ENCODE measurements at regions not wholly inside any gene's neighbourhood (a gene's known extent, or its start where the extent isn't known, plus 50 kb on each side); places are given as distances from the start of the nearest gene placed in this dataset.
A peak's percentile ranks its signal among the peaks of the same experiment; 100 is the strongest.

DNA sequence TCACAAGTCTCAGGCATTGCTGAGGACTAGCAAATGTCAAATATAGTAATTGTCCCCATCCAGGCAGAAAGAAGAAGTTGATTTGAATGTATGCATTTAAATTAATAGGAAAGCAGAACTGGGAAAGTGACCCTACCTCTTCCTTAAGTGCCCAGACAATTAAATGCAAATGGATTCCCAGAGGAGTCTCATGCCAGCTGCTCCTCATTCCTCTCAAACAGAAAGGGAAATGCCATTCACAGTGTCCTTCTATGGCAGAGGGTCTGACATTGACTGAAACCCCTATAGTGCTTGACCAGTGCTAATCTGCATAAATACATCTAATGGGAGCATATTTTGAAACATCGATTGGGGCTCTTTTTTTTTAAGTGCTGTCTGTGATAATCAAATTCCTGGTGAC, 292.4 kb upstream of the SEL1L start:
- TF ChIP-seq, protein P1, sequence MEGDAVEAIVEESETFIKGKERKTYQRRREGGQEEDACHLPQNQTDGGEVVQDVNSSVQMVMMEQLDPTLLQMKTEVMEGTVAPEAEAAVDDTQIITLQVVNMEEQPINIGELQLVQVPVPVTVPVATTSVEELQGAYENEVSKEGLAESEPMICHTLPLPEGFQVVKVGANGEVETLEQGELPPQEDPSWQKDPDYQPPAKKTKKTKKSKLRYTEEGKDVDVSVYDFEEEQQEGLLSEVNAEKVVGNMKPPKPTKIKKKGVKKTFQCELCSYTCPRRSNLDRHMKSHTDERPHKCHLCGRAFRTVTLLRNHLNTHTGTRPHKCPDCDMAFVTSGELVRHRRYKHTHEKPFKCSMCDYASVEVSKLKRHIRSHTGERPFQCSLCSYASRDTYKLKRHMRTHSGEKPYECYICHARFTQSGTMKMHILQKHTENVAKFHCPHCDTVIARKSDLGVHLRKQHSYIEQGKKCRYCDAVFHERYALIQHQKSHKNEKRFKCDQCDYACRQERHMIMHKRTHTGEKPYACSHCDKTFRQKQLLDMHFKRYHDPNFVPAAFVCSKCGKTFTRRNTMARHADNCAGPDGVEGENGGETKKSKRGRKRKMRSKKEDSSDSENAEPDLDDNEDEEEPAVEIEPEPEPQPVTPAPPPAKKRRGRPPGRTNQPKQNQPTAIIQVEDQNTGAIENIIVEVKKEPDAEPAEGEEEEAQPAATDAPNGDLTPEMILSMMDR (IDR thresholded peaks at IDR 0.05): no peak
- TF ChIP-seq POLR2A (IDR thresholded peaks at IDR 0.05): no peak
- 55 to 85% (median 69%) methylated on average over 1 of the region's 1 CpG for WGBS, 4 donors
- Histone ChIP-seq H3K27me3 (no peaks in the 10 kb centered on the region), H3K36me3 (no peaks in the 10 kb centered on the region), H3K27ac (no peak overlapping the region), H3K4me1 (peaks cover 0 to 3% (median 0%) of the 10 kb centered on the region in 12 donors), H3K9me3 (peaks cover 0 to 13% (median 7%) of the 10 kb centered on the region in 12 donors), H3K4me3 (no peak overlapping the region)
- intact Hi-C loops (cut with DNase I): no loop called here
- ATAC-seq: no peak
- no peak for DNase-seq

DNA sequence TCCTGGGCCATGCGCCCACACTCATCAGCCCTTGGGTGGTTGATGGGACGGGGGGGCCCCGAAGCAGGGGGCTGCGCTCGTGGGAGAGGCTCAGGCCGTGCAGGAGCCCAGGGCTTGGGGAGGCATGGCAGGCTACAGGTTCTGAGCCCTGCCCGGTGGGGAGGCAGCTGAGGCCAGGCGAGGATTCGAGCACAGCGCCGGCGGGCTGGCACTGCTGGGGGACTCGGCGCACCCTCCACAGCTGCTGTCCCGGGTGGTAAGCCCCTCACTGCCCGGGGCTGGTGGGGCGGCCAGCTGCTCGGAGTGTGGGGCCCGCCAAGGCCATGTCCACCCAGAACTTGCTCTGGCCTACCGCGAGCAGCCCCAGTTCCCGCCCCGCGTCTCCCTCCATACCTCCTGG, 295.8 kb upstream of the SEL1L start:
- no peaks in the 10 kb centered on the region for H3K36me3 ChIP-seq
- intact Hi-C loops (cut with DNase I): no loop called here
- no peak overlapping the region for H3K4me3 ChIP-seq
- TF ChIP-seq, protein P1 (IDR thresholded peaks at IDR 0.05): no peak
- TF ChIP-seq POLR2A (IDR thresholded peaks at IDR 0.05): no peak
- H3K27me3 ChIP-seq: no peaks in the 10 kb centered on the region
- H3K4me1 ChIP-seq: peaks cover 0 to 4% (median 0%) of the 10 kb centered on the region in 12 donors
- H3K27ac ChIP-seq: no peak overlapping the region
- DNase-seq: peak in 1 of 5 donors; percentile 51
- 92 to 99% (median 94%) methylated on average over 9 to 24 of the region's 24 CpGs for WGBS, 4 donors
- no peak for ATAC-seq
- H3K9me3 ChIP-seq: no peaks in the 10 kb centered on the region

DNA sequence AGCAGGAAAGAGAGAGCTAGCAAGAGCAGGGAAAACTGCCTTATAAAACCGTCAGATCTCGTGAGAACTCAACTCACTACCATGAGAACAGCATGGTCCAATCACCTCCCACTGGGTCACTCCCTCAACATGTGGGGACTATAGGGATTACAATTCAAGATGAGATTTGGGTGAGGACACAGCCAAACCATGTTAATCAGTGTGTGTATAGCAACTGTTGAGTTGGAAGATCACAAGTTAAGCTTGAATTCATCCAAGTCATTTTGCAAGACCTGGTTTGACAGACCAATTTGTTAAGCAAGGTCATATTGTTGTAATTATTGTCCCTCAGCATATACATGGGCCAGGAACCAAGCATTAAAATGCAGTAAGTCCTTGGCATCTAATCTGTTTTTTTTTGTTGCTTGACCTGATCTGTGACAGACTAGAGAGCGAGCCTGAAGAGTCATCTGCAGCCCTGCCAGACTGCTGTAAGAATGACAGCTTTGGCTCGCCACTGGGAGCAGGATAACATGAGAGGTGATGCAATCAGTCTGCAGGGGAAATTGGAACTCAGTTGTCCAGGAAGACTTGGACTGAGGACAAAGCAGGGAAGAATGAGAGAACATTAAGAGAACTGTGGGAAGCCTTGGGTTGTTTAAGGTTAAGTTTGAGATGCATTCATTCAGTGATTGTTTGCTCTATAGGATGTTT, 297.6 kb upstream of the SEL1L start:
- peak in 4 of 5 donors; percentile 12 to 73 (median 54) for DNase-seq
- WGBS, 4 donors: 25 to 47% (median 41%) methylated on average over 4 of the region's 4 CpGs
- no peak overlapping the region for H3K4me3 ChIP-seq
- TF ChIP-seq, protein P1 (IDR thresholded peaks at IDR 0.05): no peak
- no peak for TF ChIP-seq POLR2A (IDR thresholded peaks at IDR 0.05)
- H3K27me3 ChIP-seq: no peaks in the 10 kb centered on the region
- H3K9me3 ChIP-seq: peaks cover 0 to 14% (median 2%) of the 10 kb centered on the region in 12 donors
- H3K36me3 ChIP-seq: no peaks in the 10 kb centered on the region
- peaks cover 0 to 4% (median 0%) of the 10 kb centered on the region in 12 donors for H3K4me1 ChIP-seq
- ATAC-seq: peak; percentile 81 to 100 (median 90)
- H3K27ac ChIP-seq: no peak overlapping the region
- intact Hi-C loops (cut with DNase I): no loop called here

- H3K36me3 ChIP-seq: no peaks in the 10 kb centered on the region
- WGBS, 4 donors: 37 to 55% (median 43%) methylated on average over 1 of the region's 1 CpG
- no peaks in the 10 kb centered on the region for H3K27me3 ChIP-seq
- no peak for ATAC-seq
- no peak overlapping the region for H3K4me3 ChIP-seq
- H3K27ac ChIP-seq: no peak overlapping the region
- H3K9me3 ChIP-seq: peaks cover 0 to 19% (median 6%) of the 10 kb centered on the region in 12 donors
- peaks cover 0 to 4% (median 0%) of the 10 kb centered on the region in 12 donors for H3K4me1 ChIP-seq
- no peak for TF ChIP-seq POLR2A (IDR thresholded peaks at IDR 0.05)
- TF ChIP-seq, protein P1 (IDR thresholded peaks at IDR 0.05): no peak
- intact Hi-C loops (cut with DNase I): no loop called here
- no peak for DNase-seq
Measured at GRCh38 chr14:81834308-81834707, 300.7 kb upstream of the SEL1L start.
